ENCODE measurements at regions not wholly inside any gene's neighbourhood (a gene's known extent, or its start where the extent isn't known, plus 50 kb on each side); places are given as distances from the start of the nearest gene placed in this dataset.
"Not testable (repeated sequence)": the region's sequence is repeated elsewhere in the genome, so short reads cannot be mapped to it uniquely, and the experiment has no call there.

DNA sequence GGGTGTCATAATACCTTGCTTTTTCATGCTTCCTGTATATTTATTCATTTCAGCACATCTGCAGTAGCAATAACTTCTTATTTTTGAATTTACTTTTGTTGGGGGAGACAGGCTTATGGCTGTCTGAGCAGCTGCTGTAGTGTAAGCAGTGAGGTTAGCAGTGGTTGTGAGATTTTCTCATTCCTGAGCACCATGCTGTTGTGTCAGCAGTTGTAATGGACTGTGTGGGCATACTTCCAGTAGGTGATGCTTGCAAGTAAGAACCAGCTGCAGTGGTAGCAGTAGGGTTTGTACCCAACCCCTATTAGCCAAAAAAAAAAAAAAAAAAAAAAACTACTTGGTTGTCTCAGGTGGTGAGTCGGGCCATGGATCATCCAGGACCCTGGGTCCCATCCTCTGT, 311.6 kb downstream of the NUF2 start:
- no peaks in the 10 kb centered on the region for H3K79me2 ChIP-seq (ENCODE audit: insufficient read depth)
- no peak overlapping the region for H3K4me3 ChIP-seq (ENCODE audit: low read depth in 2 of 2, low read length in 1 of 2)
- H3K36me3 ChIP-seq (replicated peaks in 1 of 2; ENCODE audit: control insufficient read depth in 1 of 2, insufficient read depth in 2 of 2, low read length in 1 of 2): no peaks in the 10 kb centered on the region
- DNase-seq: no peak
- no peak overlapping the region for H3K4me2 ChIP-seq
- H3K9ac ChIP-seq: no peak overlapping the region
- 24% methylated on average over 1 of the region's 1 CpG for WGBS (ENCODE audit: low lambda C conversion rate)
- no peaks in the 10 kb centered on the region; the same call in 1 of the 2 replicates for H3K9me3 ChIP-seq
- POLR2A ChIA-PET: no interaction called here
- no peaks in the 10 kb centered on the region for H3K9me2 ChIP-seq
- no peak overlapping the region for H2AFZ ChIP-seq (ENCODE audit: low read depth)
- H3K27ac ChIP-seq (ENCODE audit: low read depth in 2 of 2, low read length in 1 of 2): no peak overlapping the region
- H4K20me1 ChIP-seq (ENCODE audit: insufficient read depth): no peaks in the 10 kb centered on the region
- TF ChIP-seq, protein P1, sequence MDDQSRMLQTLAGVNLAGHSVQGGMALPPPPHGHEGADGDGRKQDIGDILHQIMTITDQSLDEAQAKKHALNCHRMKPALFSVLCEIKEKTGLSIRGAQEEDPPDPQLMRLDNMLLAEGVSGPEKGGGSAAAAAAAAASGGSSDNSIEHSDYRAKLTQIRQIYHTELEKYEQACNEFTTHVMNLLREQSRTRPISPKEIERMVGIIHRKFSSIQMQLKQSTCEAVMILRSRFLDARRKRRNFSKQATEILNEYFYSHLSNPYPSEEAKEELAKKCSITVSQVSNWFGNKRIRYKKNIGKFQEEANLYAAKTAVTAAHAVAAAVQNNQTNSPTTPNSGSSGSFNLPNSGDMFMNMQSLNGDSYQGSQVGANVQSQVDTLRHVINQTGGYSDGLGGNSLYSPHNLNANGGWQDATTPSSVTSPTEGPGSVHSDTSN (IDR thresholded peaks at IDR 0.05): no peak
- TF ChIP-seq, protein P2, sequence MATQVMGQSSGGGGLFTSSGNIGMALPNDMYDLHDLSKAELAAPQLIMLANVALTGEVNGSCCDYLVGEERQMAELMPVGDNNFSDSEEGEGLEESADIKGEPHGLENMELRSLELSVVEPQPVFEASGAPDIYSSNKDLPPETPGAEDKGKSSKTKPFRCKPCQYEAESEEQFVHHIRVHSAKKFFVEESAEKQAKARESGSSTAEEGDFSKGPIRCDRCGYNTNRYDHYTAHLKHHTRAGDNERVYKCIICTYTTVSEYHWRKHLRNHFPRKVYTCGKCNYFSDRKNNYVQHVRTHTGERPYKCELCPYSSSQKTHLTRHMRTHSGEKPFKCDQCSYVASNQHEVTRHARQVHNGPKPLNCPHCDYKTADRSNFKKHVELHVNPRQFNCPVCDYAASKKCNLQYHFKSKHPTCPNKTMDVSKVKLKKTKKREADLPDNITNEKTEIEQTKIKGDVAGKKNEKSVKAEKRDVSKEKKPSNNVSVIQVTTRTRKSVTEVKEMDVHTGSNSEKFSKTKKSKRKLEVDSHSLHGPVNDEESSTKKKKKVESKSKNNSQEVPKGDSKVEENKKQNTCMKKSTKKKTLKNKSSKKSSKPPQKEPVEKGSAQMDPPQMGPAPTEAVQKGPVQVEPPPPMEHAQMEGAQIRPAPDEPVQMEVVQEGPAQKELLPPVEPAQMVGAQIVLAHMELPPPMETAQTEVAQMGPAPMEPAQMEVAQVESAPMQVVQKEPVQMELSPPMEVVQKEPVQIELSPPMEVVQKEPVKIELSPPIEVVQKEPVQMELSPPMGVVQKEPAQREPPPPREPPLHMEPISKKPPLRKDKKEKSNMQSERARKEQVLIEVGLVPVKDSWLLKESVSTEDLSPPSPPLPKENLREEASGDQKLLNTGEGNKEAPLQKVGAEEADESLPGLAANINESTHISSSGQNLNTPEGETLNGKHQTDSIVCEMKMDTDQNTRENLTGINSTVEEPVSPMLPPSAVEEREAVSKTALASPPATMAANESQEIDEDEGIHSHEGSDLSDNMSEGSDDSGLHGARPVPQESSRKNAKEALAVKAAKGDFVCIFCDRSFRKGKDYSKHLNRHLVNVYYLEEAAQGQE (IDR thresholded peaks at IDR 0.05; ENCODE audit: low read depth, low read length): no peak
- TF ChIP-seq TCF12 (IDR thresholded peaks at IDR 0.05) (no peak), RXRA (IDR thresholded peaks at IDR 0.05; ENCODE audit: borderline replicate concordance, low read depth) (no peak), YY1 (IDR thresholded peaks at IDR 0.05; ENCODE audit: low read depth) (no peak), GATA2 (CRISPR knock-in tag; IDR thresholded peaks at IDR 0.05) (no peak)
- TF ChIP-seq, protein P3, sequence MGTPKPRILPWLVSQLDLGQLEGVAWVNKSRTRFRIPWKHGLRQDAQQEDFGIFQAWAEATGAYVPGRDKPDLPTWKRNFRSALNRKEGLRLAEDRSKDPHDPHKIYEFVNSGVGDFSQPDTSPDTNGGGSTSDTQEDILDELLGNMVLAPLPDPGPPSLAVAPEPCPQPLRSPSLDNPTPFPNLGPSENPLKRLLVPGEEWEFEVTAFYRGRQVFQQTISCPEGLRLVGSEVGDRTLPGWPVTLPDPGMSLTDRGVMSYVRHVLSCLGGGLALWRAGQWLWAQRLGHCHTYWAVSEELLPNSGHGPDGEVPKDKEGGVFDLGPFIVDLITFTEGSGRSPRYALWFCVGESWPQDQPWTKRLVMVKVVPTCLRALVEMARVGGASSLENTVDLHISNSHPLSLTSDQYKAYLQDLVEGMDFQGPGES (IDR thresholded peaks at IDR 0.05; ENCODE audit: low read depth, low read length): no peak
- TF ChIP-seq, protein P4, sequence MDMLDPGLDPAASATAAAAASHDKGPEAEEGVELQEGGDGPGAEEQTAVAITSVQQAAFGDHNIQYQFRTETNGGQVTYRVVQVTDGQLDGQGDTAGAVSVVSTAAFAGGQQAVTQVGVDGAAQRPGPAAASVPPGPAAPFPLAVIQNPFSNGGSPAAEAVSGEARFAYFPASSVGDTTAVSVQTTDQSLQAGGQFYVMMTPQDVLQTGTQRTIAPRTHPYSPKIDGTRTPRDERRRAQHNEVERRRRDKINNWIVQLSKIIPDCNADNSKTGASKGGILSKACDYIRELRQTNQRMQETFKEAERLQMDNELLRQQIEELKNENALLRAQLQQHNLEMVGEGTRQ (IDR thresholded peaks at IDR 0.05; ENCODE audit: borderline replicate concordance, low read depth, low read length): no peak
- no peaks in the 10 kb centered on the region for H3F3A ChIP-seq (replicated peaks; ENCODE audit: insufficient read depth)
- CTCF ChIA-PET: interaction anchor here (0.6 kb wide), 1 partner anchor 785 kb away, joined by 3 read pairs; no protein-coding TSS in a partner anchor
- no peaks in the 10 kb centered on the region for H3K4me1 ChIP-seq (ENCODE audit: control insufficient read depth in 1 of 2, insufficient read depth in 2 of 2, low read depth in 1 of 2, low read length in 1 of 2)
- no peaks in the 10 kb centered on the region for H3K27me3 ChIP-seq (ENCODE audit: insufficient read depth)

DNA sequence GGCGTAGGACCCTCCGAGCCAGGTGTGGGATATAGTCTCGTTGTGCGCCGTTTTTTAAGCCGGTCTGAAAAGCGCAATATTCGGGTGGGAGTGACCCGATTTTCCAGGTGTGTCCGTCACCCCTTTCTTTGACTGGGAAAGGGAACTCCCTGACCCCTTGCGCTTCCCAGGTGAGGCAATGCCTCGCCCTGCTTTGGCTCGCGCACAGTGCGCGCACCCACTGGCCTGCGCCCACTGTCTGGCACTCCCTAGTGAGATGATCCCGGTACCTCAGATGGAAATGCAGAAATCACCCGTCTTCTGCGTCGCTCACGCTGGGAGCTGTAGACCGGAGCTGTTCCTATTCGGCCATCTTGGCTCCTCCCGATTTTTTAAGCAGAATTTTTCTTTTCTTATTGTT, 323.9 kb downstream of the NUF2 start:
- WGBS (ENCODE audit: low lambda C conversion rate): 50% methylated on average over 11 of the region's 25 CpGs
- H3K27ac ChIP-seq (ENCODE audit: low read depth in 2 of 2, low read length in 1 of 2); H2AFZ ChIP-seq (ENCODE audit: low read depth); H4K20me1 ChIP-seq (ENCODE audit: insufficient read depth); POLR2A ChIA-PET; H3K4me1 ChIP-seq (ENCODE audit: control insufficient read depth in 1 of 2, insufficient read depth in 2 of 2, low read depth in 1 of 2, low read length in 1 of 2); DNase-seq; H3K79me2 ChIP-seq (ENCODE audit: insufficient read depth); H3K9me3 ChIP-seq; CTCF ChIA-PET; H3K9me2 ChIP-seq; H3K9ac ChIP-seq; H3K4me3 ChIP-seq (ENCODE audit: low read depth in 2 of 2, low read length in 1 of 2); H3K27me3 ChIP-seq (ENCODE audit: insufficient read depth); H3K4me2 ChIP-seq; H3K36me3 ChIP-seq (replicated peaks in 1 of 2; ENCODE audit: control insufficient read depth in 1 of 2, insufficient read depth in 2 of 2, low read length in 1 of 2); H3F3A ChIP-seq (replicated peaks; ENCODE audit: insufficient read depth): not testable (repeated sequence)

All from SK-N-SH (cell line).